HEK293 (cell line): ENCODE measurements at regions not wholly inside any gene's neighbourhood (a gene's known extent, or its start where the extent isn't known, plus 50 kb on each side); places are given as distances from the start of the nearest gene placed in this dataset.

Experiments
- CTCF ChIA-PET: fragments of 350-600 bp; formaldehyde crosslinking; extraction: SDS; loops from one replicate; lab custom pipeline; 2021; ENCODE audit warnings: antibody characterized with exemption; lab: Yijun Ruan, JAX
- POLR2A ChIA-PET: fragments of 300-600 bp; formaldehyde crosslinking; extraction: SDS; loops from one replicate; lab custom pipeline; 2020; ENCODE audit warnings: antibody characterized with exemption, inconsistent platforms; lab: Yijun Ruan, JAX
- H3K27ac ChIP-seq: fragments of 200-500 bp; sonication (Bioruptor generic); 2 replicates; pipeline ENCODE4 v1.5.1; 2014; ENCODE audit warnings: low read depth, low read length, control low read depth, inconsistent platforms; ENCODE audit errors: extremely low read depth
- H3K36me3 ChIP-seq, 2 experiments: fragments of 200-500 bp in 1 of 2; sonication (Bioruptor generic) in 1 of 2; 1 replicate in 1 of 2; 2 replicates in 1 of 2; pipeline ENCODE4 v1.5.1; 2014 to 2017; ENCODE audit warnings: inconsistent platforms in 2 of 2, low read length in 2 of 2; ENCODE audit not compliant: control insufficient read depth in 2 of 2, insufficient read depth in 1 of 2
- H3K4me1 ChIP-seq: fragments of 200-500 bp; sonication (Bioruptor generic); 2 replicates; pipeline ENCODE4 v1.5.1; 2014; ENCODE audit warnings: mild to moderate bottlenecking, low read length, inconsistent platforms; ENCODE audit not compliant: control insufficient read depth, insufficient read depth
- H3K4me3 ChIP-seq: 2 replicates; pipeline ENCODE4 v1.5.1; 2011; ENCODE audit warnings: low read depth, mild to moderate bottlenecking, control low read depth, low read length, moderate library complexity
- H3K9me3 ChIP-seq: fragments of 200-500 bp; sonication (Bioruptor generic); 2 replicates; pipeline ENCODE4 v1.5.1; 2014; ENCODE audit warnings: low read depth, low read length, inconsistent platforms; ENCODE audit not compliant: control insufficient read depth, insufficient read depth
- BCL11B ChIP-seq: fragments of 450-650 bp; formaldehyde crosslinking; IDR thresholded peaks from 2 replicates; pipeline ENCODE4 v1.5.1; 2016; ENCODE audit warnings: low read depth, missing biosample characterization, missing genetic modification characterization
- EGR2 ChIP-seq: fragments of 450-650 bp; formaldehyde crosslinking; IDR thresholded peaks from 2 replicates; pipeline ENCODE4 v1.5.1; 2016; ENCODE audit warnings: low read depth, missing biosample characterization, missing genetic modification characterization
- KLF7 ChIP-seq: fragments of 450-650 bp; formaldehyde crosslinking; IDR thresholded peaks from 2 replicates; pipeline ENCODE4 v1.5.1; 2016; ENCODE audit warnings: missing biosample characterization, missing genetic modification characterization, borderline replicate concordance
- MYNN ChIP-seq: fragments of 450-650 bp; formaldehyde crosslinking; IDR thresholded peaks from 2 replicates; pipeline ENCODE4 v1.5.1; 2016; ENCODE audit warnings: missing biosample characterization, missing genetic modification characterization, borderline replicate concordance
- TRIM28 ChIP-seq: IDR thresholded peaks from 2 replicates; pipeline ENCODE4 v1.6.1; 2011; ENCODE audit warnings: low read length, control low read depth, borderline replicate concordance
- ZFP3 ChIP-seq: fragments of 450-650 bp; formaldehyde crosslinking; IDR thresholded peaks from 2 replicates; pipeline ENCODE4 v1.5.1; 2016; ENCODE audit warnings: low read depth, missing biosample characterization, missing genetic modification characterization
- ZIC2 ChIP-seq: fragments of 450-650 bp; formaldehyde crosslinking; IDR thresholded peaks from 2 replicates; pipeline ENCODE4 v1.5.1; 2016; ENCODE audit warnings: missing biosample characterization, missing genetic modification characterization
- ZNF138 ChIP-seq: fragments of 450-650 bp; formaldehyde crosslinking; IDR thresholded peaks from 2 replicates; pipeline ENCODE4 v1.5.1; 2016; ENCODE audit warnings: missing biosample characterization, missing genetic modification characterization, borderline replicate concordance
- ZNF146 ChIP-seq: fragments of 450-650 bp; formaldehyde crosslinking; IDR thresholded peaks from 2 replicates; pipeline ENCODE4 v1.5.1; 2016; ENCODE audit warnings: missing biosample characterization, missing genetic modification characterization
- ZNF148 ChIP-seq: fragments of 450-650 bp; formaldehyde crosslinking; IDR thresholded peaks from 2 replicates; pipeline ENCODE4 v1.5.0; 2017; ENCODE audit warnings: missing biosample characterization, missing genetic modification characterization, borderline replicate concordance
- ZNF175 ChIP-seq: fragments of 450-650 bp; formaldehyde crosslinking; IDR thresholded peaks from 2 replicates; pipeline ENCODE4 v1.5.1; 2016; ENCODE audit warnings: missing biosample characterization, missing genetic modification characterization
- ZNF266 ChIP-seq: fragments of 450-650 bp; formaldehyde crosslinking; IDR thresholded peaks from 2 replicates; pipeline ENCODE4 v1.5.1; 2016; ENCODE audit warnings: missing biosample characterization, missing genetic modification characterization, low read depth
- ZNF280C ChIP-seq: fragments of 450-650 bp; formaldehyde crosslinking; IDR thresholded peaks from 2 replicates; pipeline ENCODE4 v1.5.1; 2016; ENCODE audit warnings: missing biosample characterization, missing genetic modification characterization
- ZNF324 ChIP-seq: fragments of 450-650 bp; formaldehyde crosslinking; IDR thresholded peaks from 2 replicates; pipeline ENCODE4 v1.5.1; 2016; ENCODE audit warnings: missing biosample characterization, missing genetic modification characterization
- ZNF433 ChIP-seq: fragments of 450-650 bp; formaldehyde crosslinking; IDR thresholded peaks from 2 replicates; pipeline ENCODE4 v1.5.1; 2016; ENCODE audit warnings: missing biosample characterization, missing genetic modification characterization, low read depth
- ZNF544 ChIP-seq: fragments of 450-650 bp; formaldehyde crosslinking; IDR thresholded peaks from 2 replicates; pipeline ENCODE4 v1.5.0; 2017; ENCODE audit warnings: missing biosample characterization, missing genetic modification characterization
- ZNF549 ChIP-seq: fragments of 450-650 bp; IDR thresholded peaks from 2 replicates; pipeline ENCODE4 v1.5.1; 2018; ENCODE audit warnings: missing biosample characterization, missing genetic modification characterization, mild to moderate bottlenecking, inconsistent platforms, moderate library complexity
- ZNF571 ChIP-seq: fragments of 450-650 bp; formaldehyde crosslinking; IDR thresholded peaks from 2 replicates; pipeline ENCODE4 v1.5.0; 2017; ENCODE audit warnings: missing biosample characterization, missing genetic modification characterization
- ZNF654 ChIP-seq: fragments of 450-650 bp; formaldehyde crosslinking; IDR thresholded peaks from 2 replicates; pipeline ENCODE4 v1.5.1; 2016; ENCODE audit warnings: low read depth, missing biosample characterization, missing genetic modification characterization
- ZNF658 ChIP-seq: fragments of 450-650 bp; formaldehyde crosslinking; IDR thresholded peaks from 2 replicates; pipeline ENCODE4; 2016; ENCODE audit warnings: missing biosample characterization, missing genetic modification characterization
- ZNF768 ChIP-seq: fragments of 450-650 bp; formaldehyde crosslinking; IDR thresholded peaks from 2 replicates; pipeline ENCODE4 v1.5.1; 2018; ENCODE audit warnings: missing biosample characterization, mild to moderate bottlenecking, missing genetic modification characterization
- ZNF785 ChIP-seq: fragments of 450-650 bp; formaldehyde crosslinking; IDR thresholded peaks from 2 replicates; pipeline ENCODE4 v1.5.1; 2016; ENCODE audit warnings: missing biosample characterization, missing genetic modification characterization
- ZNF830 ChIP-seq: fragments of 450-650 bp; IDR thresholded peaks from 2 replicates; pipeline ENCODE4 v1.5.0; 2018; ENCODE audit warnings: missing biosample characterization, missing genetic modification characterization, low read depth, mild to moderate bottlenecking, moderate library complexity
- TF ChIP-seq, protein P1 (sequence below): fragments of 450-650 bp; formaldehyde crosslinking; IDR thresholded peaks from 2 replicates; pipeline ENCODE4 v1.5.1; 2017; ENCODE audit warnings: missing biosample characterization, missing genetic modification characterization

DNA sequence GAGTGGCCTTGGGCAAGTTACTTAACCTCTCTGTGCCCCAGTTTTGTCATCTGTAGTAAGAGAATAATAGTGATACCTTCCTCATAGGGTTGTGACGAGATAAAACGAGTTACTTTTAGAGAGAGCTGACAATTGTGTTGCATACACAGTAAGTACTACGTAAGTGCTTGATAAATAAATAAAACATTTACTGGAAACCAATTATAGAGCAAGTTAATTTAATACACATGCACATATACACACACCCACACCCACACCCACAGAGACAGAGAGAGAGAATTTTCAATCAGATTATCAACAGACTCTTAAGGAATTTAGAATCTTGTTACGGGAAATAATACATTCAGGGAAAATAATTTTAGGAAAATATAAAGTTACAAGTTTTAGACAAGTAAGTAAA lies 1045.8 kb upstream of the TENM4 start:
- TF ChIP-seq ZNF280C = no peak
- no peak for TF ChIP-seq ZIC2 (tag by site-specific recombination)
- TF ChIP-seq ZNF544 (tag by site-specific recombination) = no peak
- TF ChIP-seq ZNF549 (tag by site-specific recombination) = no peak
- no peak for TF ChIP-seq ZNF768 (tag by site-specific recombination)
- no peak for TF ChIP-seq ZNF571 (tag by site-specific recombination)
- TF ChIP-seq ZNF785 (tag by site-specific recombination) = no peak
- no peak for TF ChIP-seq ZNF324
- no peak for TF ChIP-seq KLF7
- Histone ChIP-seq H3K9me3 (no peaks in the 10 kb centered on the region), H3K4me3 (no peak overlapping the region), H3K36me3 (no peaks in the 10 kb centered on the region), H3K27ac (no peak overlapping the region), H3K4me1 (no peaks in the 10 kb centered on the region)
- ChIA-PET CTCF (no interaction called here), POLR2A (no interaction called here)

- H3K9me3 ChIP-seq = no peaks in the 10 kb centered on the region
- TF ChIP-seq MYNN (tag by site-specific recombination) (no peak), BCL11B (tag by site-specific recombination) (no peak), ZFP3 (tag by site-specific recombination) (no peak), ZNF830 (tag by site-specific recombination) (no peak), ZNF138 (tag by site-specific recombination) (no peak), ZNF146 (no peak), ZNF266 (tag by site-specific recombination) (no peak), EGR2 (no peak)
- TF ChIP-seq, all 188 proteins: peak for 0
- ChIA-PET POLR2A (no interaction called here), CTCF (no interaction called here)
- Histone ChIP-seq H3K4me1 (no peaks in the 10 kb centered on the region), H3K36me3 (no peaks in the 10 kb centered on the region), H3K27ac (no peak overlapping the region), H3K4me3 (no peak overlapping the region)
Observed at GRCh38 chr11:80477178-80477577, 1036.3 kb upstream of the TENM4 start.

DNA sequence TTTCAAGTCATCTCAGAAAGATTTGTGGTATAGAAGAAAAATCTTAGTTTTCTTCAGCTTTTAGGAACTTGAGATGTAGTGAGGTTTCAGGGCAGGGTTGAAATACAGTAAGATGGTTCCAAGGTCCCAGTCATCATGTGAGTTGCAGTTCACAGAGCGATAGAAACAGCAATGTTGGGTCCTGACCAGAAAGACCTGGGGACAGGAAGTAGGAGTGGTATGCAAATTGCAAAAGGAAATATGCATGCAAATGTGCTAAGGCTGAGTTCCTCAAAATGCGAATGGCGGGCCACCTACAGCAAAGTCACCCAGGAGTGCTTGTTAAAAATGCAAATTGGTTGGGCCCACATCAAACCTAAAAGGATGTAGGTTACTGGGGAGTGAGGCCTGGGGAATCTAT lies 1032.7 kb upstream of the TENM4 start:
- no peak overlapping the region for H3K4me3 ChIP-seq
- H3K4me1 ChIP-seq = no peaks in the 10 kb centered on the region
- no peaks in the 10 kb centered on the region for H3K9me3 ChIP-seq
- no peak overlapping the region for H3K27ac ChIP-seq
- CTCF ChIA-PET = no interaction called here
- TF ChIP-seq ZNF654 (tag by site-specific recombination) = no peak
- TF ChIP-seq, protein P1, sequence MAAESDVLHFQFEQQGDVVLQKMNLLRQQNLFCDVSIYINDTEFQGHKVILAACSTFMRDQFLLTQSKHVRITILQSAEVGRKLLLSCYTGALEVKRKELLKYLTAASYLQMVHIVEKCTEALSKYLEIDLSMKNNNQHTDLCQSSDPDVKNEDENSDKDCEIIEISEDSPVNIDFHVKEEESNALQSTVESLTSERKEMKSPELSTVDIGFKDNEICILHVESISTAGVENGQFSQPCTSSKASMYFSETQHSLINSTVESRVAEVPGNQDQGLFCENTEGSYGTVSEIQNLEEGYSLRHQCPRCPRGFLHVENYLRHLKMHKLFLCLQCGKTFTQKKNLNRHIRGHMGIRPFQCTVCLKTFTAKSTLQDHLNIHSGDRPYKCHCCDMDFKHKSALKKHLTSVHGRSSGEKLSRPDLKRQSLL (tag by site-specific recombination) = no peak
- TF ChIP-seq ZNF658 (tag by site-specific recombination) = no peak
- TF ChIP-seq TRIM28 = no peak
- no peak for TF ChIP-seq ZIC2 (tag by site-specific recombination)
- no peak for TF ChIP-seq ZNF433 (tag by site-specific recombination)
- no peak for TF ChIP-seq ZNF148 (tag by site-specific recombination)
- no peak for TF ChIP-seq ZNF175 (tag by site-specific recombination)
- H3K36me3 ChIP-seq = no peaks in the 10 kb centered on the region
- POLR2A ChIA-PET = no interaction called here
